DND-41 (cell line): ENCODE measurements at regions not wholly inside any gene's neighbourhood (a gene's known extent, or its start where the extent isn't known, plus 50 kb on each side); places are given as distances from the start of the nearest gene placed in this dataset.

Experiments used
- ATAC-seq: fragments of 200-7000 bp; cut with Tn5 transposase; 3 replicates; pipeline ENCODE4 v1.9.1; 2021; ENCODE audit warnings: low read depth; ENCODE audit not compliant: insufficient read depth
- DNase-seq: peaks from one replicate; pipeline ENCODE4 v3.0.0-alpha.2; 2020
- H2AFZ ChIP-seq: 2 replicates; pipeline ENCODE4 v1.6.0; 2012; ENCODE audit warnings: low read depth, low read length
- H3K27ac ChIP-seq: 2 replicates; pipeline ENCODE4 v1.5.1; 2012; ENCODE audit warnings: low read length, inconsistent platforms
- H3K27me3 ChIP-seq: fragments of 200-600 bp; sonication (generic); 2 replicates; pipeline ENCODE4 v1.6.0; 2012; ENCODE audit warnings: low read length, mild to moderate bottlenecking, inconsistent platforms; ENCODE audit not compliant: insufficient read depth, poor library complexity
- H3K36me3 ChIP-seq: 2 replicates; pipeline ENCODE4 v1.5.1; 2012; ENCODE audit warnings: low read length, inconsistent platforms; ENCODE audit not compliant: insufficient read depth
- H3K4me1 ChIP-seq: 2 replicates; pipeline ENCODE4 v1.5.1; 2012; ENCODE audit warnings: mild to moderate bottlenecking, low read length; ENCODE audit not compliant: insufficient read depth
- H3K4me2 ChIP-seq: 2 replicates; pipeline ENCODE4 v1.6.0; 2012; ENCODE audit warnings: mild to moderate bottlenecking, moderate library complexity, low read length, inconsistent platforms; ENCODE audit not compliant: insufficient read depth
- H3K4me3 ChIP-seq, 2 experiments: fragments of 200-600 bp in 1 of 2; shearing (Covaris generic) in 1 of 2; 2 replicates each; pipeline ENCODE4 v1.5.1; 2012 to 2016; ENCODE audit warnings: inconsistent platforms in 2 of 2, low read length in 2 of 2, mild to moderate bottlenecking in 2 of 2, low read depth in 1 of 2, moderate library complexity in 1 of 2
- H3K79me2 ChIP-seq: 2 replicates; pipeline ENCODE4 v1.6.0; 2012; ENCODE audit warnings: low read length, inconsistent platforms; ENCODE audit not compliant: insufficient read depth
- H3K9ac ChIP-seq: 2 replicates; pipeline ENCODE4 v1.6.0; 2012; ENCODE audit warnings: low read depth, mild to moderate bottlenecking, inconsistent platforms, low read length, moderate library complexity
- H3K9me3 ChIP-seq: 2 replicates; pipeline ENCODE4 v1.5.1; 2012; ENCODE audit warnings: low read length, moderate library complexity, mild to moderate bottlenecking, inconsistent platforms; ENCODE audit not compliant: insufficient read depth, severe bottlenecking
- H4K20me1 ChIP-seq: 2 replicates; pipeline ENCODE4 v1.6.0; 2012; ENCODE audit warnings: low read length; ENCODE audit not compliant: insufficient read depth
- EZH2 ChIP-seq: IDR thresholded peaks from 3 replicates; pipeline ENCODE4 v1.6.1; 2012; ENCODE audit warnings: borderline replicate concordance, low read depth, mild to moderate bottlenecking, moderate library complexity, low read length, inconsistent platforms; ENCODE audit not compliant: severe bottlenecking
- TF ChIP-seq, protein P1 (sequence below): IDR thresholded peaks from 2 replicates; pipeline ENCODE4 v1.5.1; 2012; ENCODE audit warnings: borderline replicate concordance, low read length, moderate library complexity, mild to moderate bottlenecking; ENCODE audit not compliant: poor library complexity, severe bottlenecking; ENCODE audit errors: extremely low read depth

DNA sequence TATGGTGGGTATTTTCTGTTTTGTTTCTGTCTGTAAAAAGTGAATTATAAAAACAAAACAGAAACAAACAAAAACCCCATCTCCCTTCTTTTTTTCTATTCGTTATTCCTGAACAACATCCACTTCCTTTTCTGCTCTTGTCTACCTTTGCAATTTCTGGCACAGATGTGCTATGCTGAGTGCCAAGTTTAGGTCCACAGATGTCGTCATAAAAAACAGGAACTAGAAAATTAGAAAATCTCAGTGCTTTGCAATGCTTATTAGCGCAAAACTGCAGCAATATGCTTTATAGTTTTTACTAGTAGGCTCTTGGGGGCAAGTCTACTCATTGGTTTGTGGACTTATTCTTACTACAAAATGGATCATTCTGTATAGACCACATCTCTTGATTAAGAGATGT, 94.2 kb upstream of the PRKCQ start:
- H4K20me1 ChIP-seq = no peaks in the 10 kb centered on the region
- H3K9ac ChIP-seq = no peak overlapping the region
- H3K4me2 ChIP-seq = no peak overlapping the region
- DNase-seq (no peak), ATAC-seq (no peak)
- peaks cover 3% of the 10 kb centered on the region; the same call in 1 of the 2 replicates for H3K4me1 ChIP-seq
- H3K27me3 ChIP-seq = no peaks in the 10 kb centered on the region
- TF ChIP-seq EZH2 = no peak
- TF ChIP-seq, protein P1, sequence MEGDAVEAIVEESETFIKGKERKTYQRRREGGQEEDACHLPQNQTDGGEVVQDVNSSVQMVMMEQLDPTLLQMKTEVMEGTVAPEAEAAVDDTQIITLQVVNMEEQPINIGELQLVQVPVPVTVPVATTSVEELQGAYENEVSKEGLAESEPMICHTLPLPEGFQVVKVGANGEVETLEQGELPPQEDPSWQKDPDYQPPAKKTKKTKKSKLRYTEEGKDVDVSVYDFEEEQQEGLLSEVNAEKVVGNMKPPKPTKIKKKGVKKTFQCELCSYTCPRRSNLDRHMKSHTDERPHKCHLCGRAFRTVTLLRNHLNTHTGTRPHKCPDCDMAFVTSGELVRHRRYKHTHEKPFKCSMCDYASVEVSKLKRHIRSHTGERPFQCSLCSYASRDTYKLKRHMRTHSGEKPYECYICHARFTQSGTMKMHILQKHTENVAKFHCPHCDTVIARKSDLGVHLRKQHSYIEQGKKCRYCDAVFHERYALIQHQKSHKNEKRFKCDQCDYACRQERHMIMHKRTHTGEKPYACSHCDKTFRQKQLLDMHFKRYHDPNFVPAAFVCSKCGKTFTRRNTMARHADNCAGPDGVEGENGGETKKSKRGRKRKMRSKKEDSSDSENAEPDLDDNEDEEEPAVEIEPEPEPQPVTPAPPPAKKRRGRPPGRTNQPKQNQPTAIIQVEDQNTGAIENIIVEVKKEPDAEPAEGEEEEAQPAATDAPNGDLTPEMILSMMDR = no peak
- H3K79me2 ChIP-seq = no peaks in the 10 kb centered on the region
- H3K36me3 ChIP-seq = no peaks in the 10 kb centered on the region
- no peak overlapping the region for H3K27ac ChIP-seq
- H3K4me3 ChIP-seq = no peak overlapping the region
- H3K9me3 ChIP-seq = no peaks in the 10 kb centered on the region
- H2AFZ ChIP-seq = no peak overlapping the region

DNA sequence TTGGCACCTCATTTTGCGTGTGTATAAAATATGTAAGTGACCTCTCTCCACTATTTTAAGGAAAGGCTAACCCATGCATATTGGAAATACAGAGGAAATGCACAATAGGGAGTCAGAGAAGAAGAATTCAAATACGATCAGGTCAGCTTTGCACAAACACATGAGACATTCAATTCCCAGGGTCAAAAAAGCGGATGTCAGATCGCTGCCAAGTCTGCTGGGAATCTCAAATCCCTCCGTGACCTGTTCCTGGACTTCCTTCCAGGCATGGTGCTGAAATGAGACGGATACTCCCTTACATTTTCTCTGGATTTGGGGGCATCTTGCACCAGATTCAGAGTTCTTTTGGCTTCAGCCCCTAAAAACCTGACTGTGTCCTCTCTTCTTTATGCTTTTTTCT, 91.9 kb upstream of the PRKCQ start:
- ATAC-seq (no peak), DNase-seq (no peak)
- no peaks in the 10 kb centered on the region for H4K20me1 ChIP-seq
- no peaks in the 10 kb centered on the region for H3K36me3 ChIP-seq
- no peaks in the 10 kb centered on the region for H3K27me3 ChIP-seq
- no peak overlapping the region for H2AFZ ChIP-seq
- H3K79me2 ChIP-seq = no peaks in the 10 kb centered on the region
- H3K27ac ChIP-seq = no peak overlapping the region
- H3K4me3 ChIP-seq = no peak overlapping the region
- no peak overlapping the region for H3K9ac ChIP-seq
- H3K9me3 ChIP-seq = no peaks in the 10 kb centered on the region
- no peaks in the 10 kb centered on the region for H3K4me1 ChIP-seq
- no peak overlapping the region for H3K4me2 ChIP-seq
- TF ChIP-seq, protein P1 = no peak
- no peak for TF ChIP-seq EZH2

DNA sequence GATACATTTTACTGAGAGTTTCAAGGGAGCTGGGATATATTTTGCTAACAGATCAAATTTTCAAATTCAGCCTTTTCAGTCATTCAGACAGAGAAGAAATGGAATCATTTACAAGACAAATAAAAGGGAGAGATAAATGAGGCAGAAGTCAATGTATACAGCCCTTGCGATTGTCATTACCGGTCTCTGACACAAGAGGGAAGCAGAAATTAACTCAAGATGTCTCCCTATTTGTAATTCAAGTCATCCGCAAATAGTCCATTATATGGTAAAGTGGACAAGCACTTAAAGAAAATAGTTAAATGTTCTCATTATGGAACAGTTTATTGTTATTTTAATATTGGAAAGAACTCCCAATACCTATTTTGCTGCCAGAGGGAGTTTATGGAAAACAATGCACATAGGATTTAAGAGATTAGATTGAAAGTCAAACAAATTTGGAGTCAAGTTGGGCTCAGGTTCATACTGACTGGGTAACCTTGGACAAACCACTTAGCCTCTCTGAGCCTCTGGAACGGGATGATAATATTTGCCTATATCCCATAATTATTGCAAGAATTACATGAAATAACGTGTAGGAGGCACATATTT, 89.3 kb upstream of the PRKCQ start:
- TF ChIP-seq, protein P1 = peak; percentile 81
- no peak for TF ChIP-seq EZH2
- peak; percentile 31 for DNase-seq
- H3K4me3 ChIP-seq = no peak overlapping the region
- H3K36me3 ChIP-seq = no peaks in the 10 kb centered on the region
- peak; percentile 24; the same call in 1 of the 3 replicates for ATAC-seq
- H3K27ac ChIP-seq = no peak overlapping the region
- no peak overlapping the region for H2AFZ ChIP-seq
- H3K9me3 ChIP-seq = no peaks in the 10 kb centered on the region
- no peak overlapping the region for H3K4me2 ChIP-seq
- H3K9ac ChIP-seq = no peak overlapping the region
- H3K4me1 ChIP-seq = peaks cover 21% of the 10 kb centered on the region
- no peaks in the 10 kb centered on the region for H3K27me3 ChIP-seq
- H3K79me2 ChIP-seq = no peaks in the 10 kb centered on the region
- no peaks in the 10 kb centered on the region for H4K20me1 ChIP-seq
